ENCODE measurements at regions not wholly inside any gene's neighbourhood (a gene's known extent, or its start where the extent isn't known, plus 50 kb on each side); places are given as distances from the start of the nearest gene placed in this dataset.

GRCh38 chr17:62913991-62914570, 52.0 kb upstream of the TANC2 start:
- DNase-seq (ENCODE audit: low spot score), result no peak

GRCh38 chr17:62912363-62912762, 53.7 kb upstream of the TANC2 start:
- DNase-seq (ENCODE audit: low spot score), result no peak

- DNase-seq (ENCODE audit: low spot score), result no peak
These were observed 54.9 kb upstream of the TANC2 start for GRCh38 chr17:62911114-62911513.

GRCh38 chr17:62910277-62910676, 55.8 kb upstream of the TANC2 start:
- no peak for DNase-seq (ENCODE audit: low spot score)

- no peak for DNase-seq (ENCODE audit: low spot score)
These were observed 58.1 kb upstream of the TANC2 start for GRCh38 chr17:62907961-62908360.

- DNase-seq (ENCODE audit: low spot score), result no peak
These were observed 59.2 kb upstream of the TANC2 start for GRCh38 chr17:62906881-62907280.

- no peak for DNase-seq (ENCODE audit: low spot score)
These were observed 60.8 kb upstream of the TANC2 start for GRCh38 chr17:62905233-62905632.

- no peak for DNase-seq (ENCODE audit: low spot score)
These were observed 63.4 kb upstream of the TANC2 start for GRCh38 chr17:62902531-62903220.

- no peak for DNase-seq (ENCODE audit: low spot score)
These were observed 64.5 kb upstream of the TANC2 start for GRCh38 chr17:62901544-62901943.

- DNase-seq (ENCODE audit: low spot score), result no peak
These were observed 65.9 kb upstream of the TANC2 start for GRCh38 chr17:62900096-62900495.

GRCh38 chr17:62899361-62899760, 66.7 kb upstream of the TANC2 start:
- DNase-seq (ENCODE audit: low spot score), result no peak

GRCh38 chr17:62898239-62898864, 67.7 kb upstream of the TANC2 start:
- no peak for DNase-seq (ENCODE audit: low spot score)

GRCh38 chr17:62897706-62898105, 68.3 kb upstream of the TANC2 start:
- DNase-seq (ENCODE audit: low spot score), result no peak

- no peak for DNase-seq (ENCODE audit: low spot score)
These were observed 70.4 kb upstream of the TANC2 start for GRCh38 chr17:62895320-62896301.

GRCh38 chr17:62892870-62893338, 73.1 kb upstream of the TANC2 start:
- peak; percentile 41 for DNase-seq (ENCODE audit: low spot score)

- DNase-seq (ENCODE audit: low spot score), result no peak
These were observed 73.9 kb upstream of the TANC2 start for GRCh38 chr17:62892061-62892675.

- DNase-seq (ENCODE audit: low spot score), result no peak
These were observed 74.4 kb upstream of the TANC2 start for GRCh38 chr17:62891659-62892058.

- no peak for DNase-seq (ENCODE audit: low spot score)
These were observed 77.3 kb upstream of the TANC2 start for GRCh38 chr17:62888765-62889164.

GRCh38 chr17:62888148-62888547, 77.9 kb upstream of the TANC2 start:
- no peak for DNase-seq (ENCODE audit: low spot score)

- DNase-seq (ENCODE audit: low spot score), result no peak
These were observed 78.6 kb upstream of the TANC2 start for GRCh38 chr17:62887437-62887836.

- no peak for DNase-seq (ENCODE audit: low spot score)
These were observed 76.7 kb upstream of the MARCHF10 start for GRCh38 chr17:62884781-62885180.

GRCh38 chr17:62882878-62883277, 74.8 kb upstream of the MARCHF10 start:
- DNase-seq (ENCODE audit: low spot score), result no peak

Measured in iPS-NIHi11 (cell line).